Cardiac muscle cell (in vitro differentiated cells and primary cell): ENCODE measurements at regions not wholly inside any gene's neighbourhood (a gene's known extent, or its start where the extent isn't known, plus 50 kb on each side); places are given as distances from the start of the nearest gene placed in this dataset.
"Not testable (repeated sequence)": the region's sequence is repeated elsewhere in the genome, so short reads cannot be mapped to it uniquely, and the experiment has no call there.

ENCODE experiments used
- DNase-seq, 2 donors: peaks; one replicate each; pipeline versions ENCODE4 v3.0.0 to v3.0.0-alpha.2; 2010 to 2017; ENCODE audit warnings: low read depth in 1 of 2, low spot score in 1 of 2
- H3K27ac ChIP-seq: fragments of 200-600 bp; sonication (generic); 2 replicates; pipeline ENCODE4 v1.5.1; 2016
- H3K27me3 ChIP-seq: fragments of 200-600 bp; sonication (generic); 2 replicates; pipeline ENCODE4 v1.6.0; 2016; ENCODE audit warnings: control low read depth
- H3K36me3 ChIP-seq: fragments of 200-600 bp; sonication (generic); 2 replicates; pipeline ENCODE4 v1.5.1; 2016; ENCODE audit warnings: control low read depth
- H3K4me1 ChIP-seq: fragments of 200-600 bp; sonication (generic); 2 replicates; pipeline ENCODE4 v1.8.1; 2017; ENCODE audit warnings: low read depth, mild to moderate bottlenecking, mixed run types
- H3K4me3 ChIP-seq: fragments of 200-600 bp; sonication (generic); 2 replicates; pipeline ENCODE4 v1.5.1; 2016; ENCODE audit warnings: mild to moderate bottlenecking
- H3K9me3 ChIP-seq: fragments of 200-600 bp; sonication (generic); 2 replicates; pipeline ENCODE4 v1.5.1; 2017; ENCODE audit warnings: low read depth, mild to moderate bottlenecking, control low read depth
- TF ChIP-seq, protein P1 (sequence below): IDR thresholded peaks from 2 replicates; pipeline ENCODE4 v1.5.1; 2012; ENCODE audit warnings: low read depth, mild to moderate bottlenecking, low read length

GRCh38 chr6:140494321-140495108 lies 1120.1 kb upstream of the CITED2 start:
- Histone ChIP-seq H3K4me1 (no peaks in the 10 kb centered on the region), H3K9me3 (no peaks in the 10 kb centered on the region), H3K36me3 (no peaks in the 10 kb centered on the region), H3K27ac (no peak overlapping the region), H3K27me3 (no peaks in the 10 kb centered on the region), H3K4me3 (no peak overlapping the region)
- TF ChIP-seq, protein P1, sequence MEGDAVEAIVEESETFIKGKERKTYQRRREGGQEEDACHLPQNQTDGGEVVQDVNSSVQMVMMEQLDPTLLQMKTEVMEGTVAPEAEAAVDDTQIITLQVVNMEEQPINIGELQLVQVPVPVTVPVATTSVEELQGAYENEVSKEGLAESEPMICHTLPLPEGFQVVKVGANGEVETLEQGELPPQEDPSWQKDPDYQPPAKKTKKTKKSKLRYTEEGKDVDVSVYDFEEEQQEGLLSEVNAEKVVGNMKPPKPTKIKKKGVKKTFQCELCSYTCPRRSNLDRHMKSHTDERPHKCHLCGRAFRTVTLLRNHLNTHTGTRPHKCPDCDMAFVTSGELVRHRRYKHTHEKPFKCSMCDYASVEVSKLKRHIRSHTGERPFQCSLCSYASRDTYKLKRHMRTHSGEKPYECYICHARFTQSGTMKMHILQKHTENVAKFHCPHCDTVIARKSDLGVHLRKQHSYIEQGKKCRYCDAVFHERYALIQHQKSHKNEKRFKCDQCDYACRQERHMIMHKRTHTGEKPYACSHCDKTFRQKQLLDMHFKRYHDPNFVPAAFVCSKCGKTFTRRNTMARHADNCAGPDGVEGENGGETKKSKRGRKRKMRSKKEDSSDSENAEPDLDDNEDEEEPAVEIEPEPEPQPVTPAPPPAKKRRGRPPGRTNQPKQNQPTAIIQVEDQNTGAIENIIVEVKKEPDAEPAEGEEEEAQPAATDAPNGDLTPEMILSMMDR, result no peak
- no peak for DNase-seq

- not testable (repeated sequence) for H3K4me3 ChIP-seq, H3K27me3 ChIP-seq, H3K4me1 ChIP-seq, DNase-seq, H3K36me3 ChIP-seq, H3K9me3 ChIP-seq, H3K27ac ChIP-seq
Measured at GRCh38 chr6:140493470-140493869, 1119.0 kb upstream of the CITED2 start.

DNA sequence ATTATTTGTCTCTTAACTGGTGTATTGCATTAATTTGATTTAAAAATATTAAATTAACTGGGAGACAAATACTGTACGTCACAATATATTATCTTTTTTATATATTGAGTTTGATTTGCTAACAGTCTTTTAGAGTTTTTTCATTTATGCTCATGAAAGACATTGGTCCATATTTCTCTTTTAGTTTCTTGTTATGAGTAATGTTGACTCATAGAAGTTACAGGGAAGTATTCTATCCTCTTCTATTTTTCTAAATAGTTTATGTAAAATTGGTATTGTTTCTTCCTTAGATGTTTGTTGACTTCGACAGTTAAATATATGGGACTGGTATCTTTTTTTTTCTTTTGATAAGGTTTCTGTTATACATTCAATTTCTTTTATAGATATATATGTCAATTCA lies 1115.6 kb upstream of the CITED2 start:
- Histone ChIP-seq H3K4me1 (no peaks in the 10 kb centered on the region), H3K27me3 (no peaks in the 10 kb centered on the region), H3K27ac (no peak overlapping the region), H3K4me3 (no peak overlapping the region), H3K36me3 (no peaks in the 10 kb centered on the region), H3K9me3 (no peaks in the 10 kb centered on the region)
- DNase-seq, result no peak
- TF ChIP-seq, protein P1, result no peak

DNA sequence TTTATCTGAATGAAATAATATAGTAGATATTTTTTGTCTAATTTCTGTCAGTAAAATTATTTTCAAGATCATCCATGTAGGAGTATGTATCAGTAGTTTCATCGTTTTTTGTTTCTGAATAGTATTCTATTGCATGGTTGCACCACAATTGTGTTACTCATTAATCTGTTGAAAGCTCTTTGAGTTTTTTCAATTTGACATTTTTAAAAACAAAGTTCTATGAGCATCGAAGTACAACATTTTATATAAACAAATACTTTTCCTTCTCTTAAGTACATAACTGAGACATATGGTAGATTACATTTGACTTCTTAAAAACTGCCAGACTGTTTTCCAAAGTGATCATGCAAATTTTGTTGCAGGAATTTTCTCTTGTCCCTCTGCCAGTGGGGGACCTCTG lies 1113.1 kb upstream of the CITED2 start:
- no peaks in the 10 kb centered on the region for H3K4me1 ChIP-seq
- no peaks in the 10 kb centered on the region for H3K27me3 ChIP-seq
- no peak overlapping the region for H3K27ac ChIP-seq
- TF ChIP-seq, protein P1, result no peak
- no peak for DNase-seq
- no peaks in the 10 kb centered on the region for H3K9me3 ChIP-seq
- no peaks in the 10 kb centered on the region for H3K36me3 ChIP-seq
- no peak overlapping the region for H3K4me3 ChIP-seq

DNA sequence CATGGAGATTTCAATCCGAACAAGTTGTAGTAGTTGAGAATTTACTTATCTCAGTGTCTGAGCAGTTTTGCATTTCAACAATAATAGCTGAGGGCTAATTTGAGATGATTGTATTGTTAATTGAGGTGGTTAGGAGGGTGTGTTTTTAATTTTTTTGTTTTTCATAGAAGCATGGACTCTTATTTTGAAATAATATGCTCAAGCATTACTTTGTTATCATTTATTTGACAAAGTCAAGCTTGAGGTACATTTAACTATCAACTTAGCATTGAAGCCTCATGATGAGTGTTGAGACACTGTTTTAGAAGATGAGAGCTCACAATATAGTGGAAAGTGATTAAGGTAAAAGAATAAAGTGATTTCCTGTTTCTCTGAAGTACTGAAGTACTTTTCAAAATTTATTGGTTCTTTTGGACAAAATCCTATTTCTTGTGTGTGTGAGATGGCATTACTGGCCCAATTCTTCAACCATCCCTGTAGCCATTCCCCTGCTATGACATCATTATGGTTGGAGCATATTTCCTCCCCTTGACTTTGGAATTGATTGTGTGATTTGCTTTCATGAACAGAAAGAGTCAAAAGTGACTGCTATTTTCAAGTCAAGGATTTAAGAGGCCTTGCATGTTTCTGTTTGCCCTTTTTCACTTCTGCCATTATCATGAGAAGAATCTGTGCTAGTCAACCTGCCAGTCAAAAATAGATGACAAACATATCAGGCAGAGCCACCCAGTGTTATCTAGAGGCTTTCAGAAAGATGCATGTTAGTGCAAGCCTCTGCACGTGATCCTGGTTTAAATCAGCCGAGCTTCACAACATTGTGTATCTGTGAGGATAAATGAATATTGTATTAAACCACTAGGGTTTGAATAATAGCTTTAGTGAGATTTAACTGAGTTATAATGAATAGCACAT lies 1112.3 kb upstream of the CITED2 start:
- TF ChIP-seq, protein P1, result no peak
- Histone ChIP-seq H3K9me3 (no peaks in the 10 kb centered on the region), H3K27me3 (no peaks in the 10 kb centered on the region), H3K36me3 (no peaks in the 10 kb centered on the region), H3K27ac (no peak overlapping the region), H3K4me1 (no peaks in the 10 kb centered on the region), H3K4me3 (no peak overlapping the region)
- no peak for DNase-seq
